HPDE6-E6E7 (cell line): ENCODE measurements at regions not wholly inside any gene's neighbourhood (a gene's known extent, or its start where the extent isn't known, plus 50 kb on each side); places are given as distances from the start of the nearest gene placed in this dataset.
"Not testable (repeated sequence)": the region's sequence is repeated elsewhere in the genome, so short reads cannot be mapped to it uniquely, and the experiment has no call there.

Experiments
- DNase-seq: peaks from one replicate; pipeline ENCODE4 v3.0.0; 2011; ENCODE audit warnings: missing footprints; ENCODE audit errors: extremely low spot score

GRCh38 chr2:138218397-138218796 is 254.1 kb downstream of the HNMT start:
- no peak for DNase-seq

- no peak for DNase-seq
Measured at GRCh38 chr2:138219961-138220360, 255.7 kb downstream of the HNMT start.

GRCh38 chr2:138221358-138221757 is 257.1 kb downstream of the HNMT start:
- DNase-seq: no peak

GRCh38 chr2:138223319-138223718 is 259.0 kb downstream of the HNMT start:
- peak; percentile 21 for DNase-seq

DNA sequence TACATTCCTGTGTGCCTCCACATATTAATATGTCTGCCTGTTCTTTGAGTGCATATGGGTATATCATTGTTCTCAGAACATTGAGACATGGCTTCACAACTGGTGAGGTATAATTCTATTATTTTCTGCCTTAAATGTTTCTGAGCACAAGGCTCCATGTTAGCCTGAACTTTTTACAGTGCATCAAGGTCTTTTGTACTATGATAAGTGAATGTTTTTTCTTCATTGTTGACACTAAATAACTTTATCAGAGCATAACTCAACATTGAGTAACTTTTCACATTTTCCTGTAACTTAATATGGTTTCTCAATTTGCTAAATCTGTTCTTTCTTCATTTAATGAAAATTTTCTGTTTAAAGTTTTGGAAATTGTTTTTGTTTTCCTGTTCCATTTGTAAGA is 262.9 kb downstream of the HNMT start:
- no peak for DNase-seq

DNA sequence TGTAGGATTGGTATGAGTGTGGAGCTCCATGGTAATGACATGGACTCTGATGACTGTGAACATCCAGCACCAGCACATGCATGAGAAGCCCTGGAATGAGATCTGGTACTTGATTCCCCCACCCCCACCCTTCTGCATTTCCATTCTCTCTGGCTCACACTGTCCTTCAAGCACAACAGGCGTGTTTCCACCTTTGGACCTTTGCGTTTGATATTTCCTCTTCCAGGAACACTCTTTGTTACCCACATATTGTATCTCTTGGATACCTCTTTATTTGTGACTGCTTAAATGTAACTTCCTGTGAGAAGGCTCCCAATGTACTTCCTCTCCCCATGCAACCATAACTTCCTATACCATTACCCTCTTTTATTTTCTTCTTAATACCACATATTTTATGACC is 263.8 kb downstream of the HNMT start:
- no peak for DNase-seq

GRCh38 chr2:138234265-138234664 is 267.3 kb upstream of the SPOPL start:
- no peak for DNase-seq

- DNase-seq: no peak
Measured at GRCh38 chr2:138235041-138235440, 266.5 kb upstream of the SPOPL start.

- no peak for DNase-seq
Measured at GRCh38 chr2:138236142-138236541, 265.4 kb upstream of the SPOPL start.

- no peak for DNase-seq
Measured at GRCh38 chr2:138237667-138238384, 263.7 kb upstream of the SPOPL start.

DNA sequence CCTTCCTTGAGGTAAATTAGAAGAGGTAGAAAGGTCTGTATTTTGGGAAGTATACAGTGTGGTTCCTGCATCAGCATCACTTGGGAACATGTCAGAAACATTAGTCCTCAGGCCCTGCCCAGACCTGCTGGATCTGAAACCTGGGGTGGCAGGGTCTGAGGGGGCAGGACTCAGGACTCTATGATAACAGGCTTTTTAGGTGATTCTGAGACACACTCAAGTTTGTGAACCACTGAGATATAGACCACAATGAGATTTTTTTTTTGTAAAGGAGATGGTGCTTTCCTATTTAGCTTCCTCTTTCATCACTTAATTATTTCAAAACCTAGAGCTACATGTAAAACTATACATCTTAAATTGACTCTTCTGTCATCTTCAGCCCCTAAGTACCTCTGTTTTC is 262.7 kb upstream of the SPOPL start:
- DNase-seq: no peak

GRCh38 chr2:138239902-138240491 is 261.6 kb upstream of the SPOPL start:
- DNase-seq: no peak

DNA sequence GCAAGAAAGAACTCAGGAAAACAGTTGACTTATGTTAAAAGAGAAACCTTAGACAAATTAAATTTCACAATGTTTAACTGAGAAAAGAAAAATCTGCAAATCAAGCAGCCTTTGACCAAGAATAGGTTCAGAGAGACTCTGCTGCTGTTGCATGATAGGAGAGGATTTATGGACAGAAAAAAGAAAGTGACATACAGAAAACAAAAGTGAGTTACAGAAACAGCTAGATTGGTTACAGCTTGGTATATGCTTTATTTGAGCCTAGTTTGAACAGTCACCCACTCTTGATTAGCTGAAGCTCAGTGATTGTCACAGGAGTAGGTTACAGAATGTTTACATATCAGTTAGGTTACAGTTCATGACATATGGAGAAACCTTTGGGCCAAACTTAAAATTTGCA is 258.2 kb upstream of the SPOPL start:
- DNase-seq: no peak

DNA sequence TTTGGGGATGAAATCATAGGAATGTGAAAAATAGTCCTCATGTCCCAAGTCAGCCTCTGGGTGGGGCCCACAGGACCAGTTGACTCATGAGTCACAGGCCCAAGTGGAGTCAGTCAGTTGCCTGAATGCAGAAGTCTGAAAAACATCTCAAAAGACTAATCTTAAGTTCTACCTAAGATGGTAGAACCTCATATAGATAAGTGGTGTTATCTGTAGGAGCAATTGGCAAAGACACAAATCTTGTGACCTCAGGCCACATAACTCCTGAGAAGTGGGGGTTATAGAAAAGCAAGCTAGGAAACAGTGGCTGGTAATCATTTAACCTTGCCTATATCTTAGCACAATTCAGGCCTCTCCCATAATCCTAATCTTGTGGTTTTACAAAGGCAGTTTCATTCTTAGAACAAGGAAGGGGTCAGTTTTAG is 257.1 kb upstream of the SPOPL start:
- DNase-seq: no peak

GRCh38 chr2:138245310-138245709 is 256.3 kb upstream of the SPOPL start:
- DNase-seq: no peak

DNA sequence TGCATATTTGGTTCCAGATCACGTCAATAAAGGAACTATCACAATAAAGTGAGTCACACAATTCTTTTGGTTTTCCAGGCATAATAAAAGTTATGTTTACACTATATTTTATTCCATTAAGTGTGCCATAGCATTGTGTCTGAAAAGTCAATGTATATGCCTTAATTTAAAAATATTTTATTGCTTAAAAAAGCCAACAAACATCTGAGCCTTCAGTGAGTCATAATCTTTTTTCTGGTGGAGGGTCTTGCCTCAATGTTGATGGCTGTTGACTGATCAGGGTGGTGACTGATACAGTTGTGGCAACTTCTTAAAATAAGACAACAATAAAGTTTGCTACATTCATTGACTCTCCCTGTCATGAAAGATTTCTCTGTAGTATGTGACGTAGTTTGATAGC is 254.3 kb upstream of the SPOPL start:
- no peak for DNase-seq

DNA sequence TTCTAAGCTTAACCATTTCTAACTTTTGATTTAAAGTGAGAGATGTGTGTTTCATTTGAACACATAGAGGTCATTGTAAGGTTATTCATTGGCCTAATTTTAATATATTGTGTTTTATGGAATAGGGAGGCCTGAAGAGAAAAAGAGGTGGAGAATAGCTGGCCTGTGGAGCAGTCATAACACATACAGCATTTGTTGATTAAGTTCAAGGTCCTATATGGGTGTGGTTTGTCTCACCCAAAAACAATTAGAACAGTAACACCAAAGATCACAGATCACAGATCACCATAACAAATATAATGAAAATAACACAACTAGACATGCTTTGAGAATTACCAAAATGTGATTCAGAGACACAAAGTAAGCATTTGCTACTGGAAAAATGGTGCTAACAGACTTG is 252.4 kb upstream of the SPOPL start:
- no peak for DNase-seq

DNA sequence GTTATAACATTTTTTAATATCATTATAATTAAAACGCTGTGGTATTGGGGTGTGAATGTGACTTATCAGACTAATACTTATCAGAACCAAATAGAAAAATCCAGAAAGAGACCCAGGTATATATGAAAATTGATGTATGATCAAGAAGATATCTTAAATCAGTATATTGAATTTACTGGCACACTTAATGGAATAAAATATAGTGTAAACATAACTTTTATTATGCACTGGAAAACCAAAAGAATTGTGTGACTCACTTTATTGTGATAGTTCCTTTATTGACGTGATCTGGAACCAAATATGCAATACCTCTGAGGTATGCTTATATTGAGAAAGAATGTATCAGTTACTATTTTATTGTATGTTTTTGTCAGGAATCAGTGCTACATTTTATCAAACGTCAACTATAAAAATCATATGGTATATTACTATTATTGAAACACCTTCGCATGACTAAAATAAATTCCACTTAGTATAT is 250.7 kb upstream of the SPOPL start:
- not testable (repeated sequence) for DNase-seq

- DNase-seq: no peak
Measured at GRCh38 chr2:138252587-138252986, 249.0 kb upstream of the SPOPL start.

DNA sequence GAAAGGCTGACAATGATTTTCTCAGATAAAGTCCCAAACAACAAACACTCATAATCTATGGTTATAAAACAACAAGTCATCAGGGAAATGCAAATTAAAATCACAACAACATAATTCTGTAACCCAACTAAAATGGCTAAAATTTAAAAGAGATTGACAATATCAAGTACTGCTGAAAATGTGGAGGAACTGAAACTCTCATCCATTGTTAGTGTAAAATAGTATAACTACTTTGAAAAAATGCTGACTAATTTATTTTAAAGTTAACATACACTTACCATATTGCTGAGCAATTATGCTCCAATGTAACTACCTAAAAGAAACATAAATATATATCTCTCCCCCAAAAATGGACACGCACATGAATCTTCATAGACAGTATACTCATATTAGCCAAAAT is 245.9 kb upstream of the SPOPL start:
- no peak for DNase-seq

GRCh38 chr2:138267161-138267901 is 234.2 kb upstream of the SPOPL start:
- no peak for DNase-seq

GRCh38 chr2:138267902-138268254 is 233.7 kb upstream of the SPOPL start:
- no peak for DNase-seq

DNA sequence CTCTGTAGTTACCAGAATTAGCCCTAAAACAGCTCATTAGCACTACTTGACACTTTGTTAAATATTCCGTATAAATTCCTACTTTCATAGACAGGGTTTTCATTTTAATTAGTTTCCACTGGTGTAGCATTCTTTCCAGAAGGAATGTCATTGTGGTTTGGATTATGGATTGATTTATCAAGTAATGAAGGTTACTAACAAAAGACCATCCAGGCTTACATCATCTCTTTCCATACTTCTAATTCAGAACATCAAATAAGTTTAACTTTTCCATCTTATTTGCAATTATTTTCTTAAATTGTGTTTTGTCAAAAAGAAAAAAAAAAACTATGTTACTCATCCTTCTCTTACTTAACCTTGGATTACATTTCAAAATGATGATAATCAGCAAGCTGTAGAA is 231.8 kb upstream of the SPOPL start:
- DNase-seq: no peak
